Mammary epithelial cell (primary cell): ENCODE measurements at regions not wholly inside any gene's neighbourhood (a gene's known extent, or its start where the extent isn't known, plus 50 kb on each side); places are given as distances from the start of the nearest gene placed in this dataset.

Source experiments
- EZH2 ChIP-seq: IDR thresholded peaks from 2 replicates; pipeline ENCODE4 v1.6.1; 2012; ENCODE audit warnings: low read length, inconsistent platforms, borderline replicate concordance
- TF ChIP-seq, protein P1 (sequence below), 2 donors: IDR thresholded peaks in 1 of 2; conservative IDR thresholded peaks in 1 of 2; 2 replicates each; pipeline ENCODE4 v1.5.1; 2011 to 2012; ENCODE audit warnings: inconsistent platforms in 2 of 2, low read length in 2 of 2, mild to moderate bottlenecking in 2 of 2, control low read depth in 1 of 2, low read depth in 1 of 2; ENCODE audit not compliant: insufficient read depth in 1 of 2; ENCODE audit errors: extremely low read depth in 1 of 2

DNA sequence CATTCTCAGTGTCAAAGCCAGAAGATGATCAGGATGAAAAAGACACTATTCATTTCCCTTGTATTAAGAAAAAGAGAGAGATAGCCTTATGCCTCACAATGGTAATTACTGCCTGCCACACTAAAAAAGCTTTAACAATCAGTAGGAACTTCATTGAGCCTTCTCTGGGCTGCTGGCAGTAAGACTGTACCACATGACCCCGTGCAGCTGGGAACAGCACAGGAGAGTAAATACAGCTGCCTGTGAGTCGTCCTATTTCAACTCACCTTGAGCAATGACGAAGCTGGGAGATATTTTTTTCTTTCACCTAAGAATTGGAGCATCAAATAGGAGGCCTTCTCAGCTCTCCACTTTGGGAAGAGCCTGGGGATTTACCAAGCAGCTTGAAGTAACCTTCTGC is 316.3 kb downstream of the GABRB2 start:
- TF ChIP-seq, protein P1, sequence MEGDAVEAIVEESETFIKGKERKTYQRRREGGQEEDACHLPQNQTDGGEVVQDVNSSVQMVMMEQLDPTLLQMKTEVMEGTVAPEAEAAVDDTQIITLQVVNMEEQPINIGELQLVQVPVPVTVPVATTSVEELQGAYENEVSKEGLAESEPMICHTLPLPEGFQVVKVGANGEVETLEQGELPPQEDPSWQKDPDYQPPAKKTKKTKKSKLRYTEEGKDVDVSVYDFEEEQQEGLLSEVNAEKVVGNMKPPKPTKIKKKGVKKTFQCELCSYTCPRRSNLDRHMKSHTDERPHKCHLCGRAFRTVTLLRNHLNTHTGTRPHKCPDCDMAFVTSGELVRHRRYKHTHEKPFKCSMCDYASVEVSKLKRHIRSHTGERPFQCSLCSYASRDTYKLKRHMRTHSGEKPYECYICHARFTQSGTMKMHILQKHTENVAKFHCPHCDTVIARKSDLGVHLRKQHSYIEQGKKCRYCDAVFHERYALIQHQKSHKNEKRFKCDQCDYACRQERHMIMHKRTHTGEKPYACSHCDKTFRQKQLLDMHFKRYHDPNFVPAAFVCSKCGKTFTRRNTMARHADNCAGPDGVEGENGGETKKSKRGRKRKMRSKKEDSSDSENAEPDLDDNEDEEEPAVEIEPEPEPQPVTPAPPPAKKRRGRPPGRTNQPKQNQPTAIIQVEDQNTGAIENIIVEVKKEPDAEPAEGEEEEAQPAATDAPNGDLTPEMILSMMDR (conservative IDR thresholded peaks at IDR 0.05 in 1 of 2, IDR thresholded peaks at IDR 0.05 in 1 of 2; ENCODE audit: extremely low read depth in 1 of 2, insufficient read depth in 1 of 2, low read depth in 1 of 2, low read length in 2 of 2), result no peak
- TF ChIP-seq EZH2, result no peak
